ENCODE measurements at regions not wholly inside any gene's neighbourhood (a gene's known extent, or its start where the extent isn't known, plus 50 kb on each side); places are given as distances from the start of the nearest gene placed in this dataset.

GRCh38 chr2:217040099-217040498 is 180.2 kb upstream of the TNP1 start:
- no peak for DNase-seq (ENCODE audit: low read depth, low spot score)

- DNase-seq (ENCODE audit: low read depth, low spot score), result no peak
Observed at GRCh38 chr2:217038001-217038400, 178.1 kb upstream of the TNP1 start.

- DNase-seq (ENCODE audit: low read depth, low spot score), result no peak
Observed at GRCh38 chr2:217037353-217037752, 177.5 kb upstream of the TNP1 start.

- no peak for DNase-seq (ENCODE audit: low read depth, low spot score)
Observed at GRCh38 chr2:217035967-217036366, 176.1 kb upstream of the TNP1 start.

- DNase-seq (ENCODE audit: low read depth, low spot score), result no peak
Observed at GRCh38 chr2:217033186-217033585, 173.3 kb upstream of the TNP1 start.

- no peak for DNase-seq (ENCODE audit: low read depth, low spot score)
Observed at GRCh38 chr2:217031445-217031844, 171.6 kb upstream of the TNP1 start.

GRCh38 chr2:217030081-217030480 is 170.2 kb upstream of the TNP1 start:
- no peak for DNase-seq (ENCODE audit: low read depth, low spot score)

- no peak for DNase-seq (ENCODE audit: low read depth, low spot score)
Observed at GRCh38 chr2:217028128-217028527, 168.3 kb upstream of the TNP1 start.

- DNase-seq (ENCODE audit: low read depth, low spot score), result no peak
Observed at GRCh38 chr2:217027414-217027813, 167.6 kb upstream of the TNP1 start.

GRCh38 chr2:217026569-217026968 is 166.7 kb upstream of the TNP1 start:
- DNase-seq (ENCODE audit: low read depth, low spot score), result no peak

GRCh38 chr2:217026161-217026560 is 166.3 kb upstream of the TNP1 start:
- DNase-seq (ENCODE audit: low read depth, low spot score), result no peak

GRCh38 chr2:217023611-217024010 is 163.7 kb upstream of the TNP1 start:
- no peak for DNase-seq (ENCODE audit: low read depth, low spot score)

- DNase-seq (ENCODE audit: low read depth, low spot score), result no peak
Observed at GRCh38 chr2:217017456-217018252, 157.8 kb upstream of the TNP1 start.

- no peak for DNase-seq (ENCODE audit: low read depth, low spot score)
Observed at GRCh38 chr2:217016796-217017419, 157.0 kb upstream of the TNP1 start.

GRCh38 chr2:217014328-217015105 is 154.7 kb upstream of the TNP1 start:
- no peak for DNase-seq (ENCODE audit: low read depth, low spot score)

GRCh38 chr2:217013926-217014325 is 154.1 kb upstream of the TNP1 start:
- DNase-seq (ENCODE audit: low read depth, low spot score), result no peak

- DNase-seq (ENCODE audit: low read depth, low spot score), result no peak
Observed at GRCh38 chr2:217011576-217011975, 151.7 kb upstream of the TNP1 start.

GRCh38 chr2:217010173-217010572 is 150.3 kb upstream of the TNP1 start:
- no peak for DNase-seq (ENCODE audit: low read depth, low spot score)

GRCh38 chr2:217008794-217009193 is 148.9 kb upstream of the TNP1 start:
- no peak for DNase-seq (ENCODE audit: low read depth, low spot score)

GRCh38 chr2:217006217-217006616 is 146.4 kb upstream of the TNP1 start:
- no peak for DNase-seq (ENCODE audit: low read depth, low spot score)

- DNase-seq (ENCODE audit: low read depth, low spot score), result no peak
Observed at GRCh38 chr2:217004656-217005055, 144.8 kb upstream of the TNP1 start.

- no peak for DNase-seq (ENCODE audit: low read depth, low spot score)
Observed at GRCh38 chr2:217001740-217002139, 141.9 kb upstream of the TNP1 start.

GRCh38 chr2:217000406-217000805 is 140.5 kb upstream of the TNP1 start:
- no peak for DNase-seq (ENCODE audit: low read depth, low spot score)
